DMS79 treated with DMSO at 0.1 percent for 48 hours (cell line): ENCODE measurements at regions not wholly inside any gene's neighbourhood (a gene's known extent, or its start where the extent isn't known, plus 50 kb on each side); places are given as distances from the start of the nearest gene placed in this dataset.

Experiments
- DNase-seq: peaks from one replicate; lab custom pipeline; 2025; lab: John Stamatoyannopoulos, UW

- DNase-seq: no peak
Measured at GRCh38 chr7:67762516-67762915, 765.9 kb downstream of the TYW1 start.

GRCh38 chr7:67764289-67764688, 767.7 kb downstream of the TYW1 start:
- DNase-seq: no peak

GRCh38 chr7:67765481-67766175, 769.0 kb downstream of the TYW1 start:
- DNase-seq: no peak

GRCh38 chr7:67766906-67767410, 770.3 kb downstream of the TYW1 start:
- DNase-seq: no peak

- DNase-seq: no peak
Measured at GRCh38 chr7:67771846-67772605, 775.4 kb downstream of the TYW1 start.

GRCh38 chr7:67773081-67773480, 776.4 kb downstream of the TYW1 start:
- no peak for DNase-seq

GRCh38 chr7:67777119-67777518, 780.5 kb downstream of the TYW1 start:
- DNase-seq: no peak

- DNase-seq: no peak
Measured at GRCh38 chr7:67781841-67782240, 785.2 kb downstream of the TYW1 start.

GRCh38 chr7:67786021-67786420, 789.4 kb downstream of the TYW1 start:
- no peak for DNase-seq

- no peak for DNase-seq
Measured at GRCh38 chr7:67788669-67789068, 792.0 kb downstream of the TYW1 start.

- DNase-seq: no peak
Measured at GRCh38 chr7:67791918-67792317, 795.3 kb downstream of the TYW1 start.

- DNase-seq: no peak
Measured at GRCh38 chr7:67794544-67794943, 797.9 kb downstream of the TYW1 start.

- DNase-seq: no peak
Measured at GRCh38 chr7:67803789-67804188, 807.2 kb downstream of the TYW1 start.

- DNase-seq: no peak
Measured at GRCh38 chr7:67805921-67806471, 809.4 kb downstream of the TYW1 start.

- DNase-seq: no peak
Measured at GRCh38 chr7:67807826-67808225, 811.2 kb downstream of the TYW1 start.

GRCh38 chr7:67809586-67809985, 813.0 kb downstream of the TYW1 start:
- no peak for DNase-seq

- peak; percentile 4 for DNase-seq
Measured at GRCh38 chr7:67813621-67814292, 817.1 kb downstream of the TYW1 start.

- no peak for DNase-seq
Measured at GRCh38 chr7:67817481-67817880, 820.8 kb downstream of the TYW1 start.

- DNase-seq: no peak
Measured at GRCh38 chr7:67821116-67821515, 824.5 kb downstream of the TYW1 start.

GRCh38 chr7:67823345-67823744, 826.7 kb downstream of the TYW1 start:
- DNase-seq: no peak

GRCh38 chr7:67825356-67825755, 828.7 kb downstream of the TYW1 start:
- no peak for DNase-seq

- no peak for DNase-seq
Measured at GRCh38 chr7:67841896-67842295, 845.3 kb downstream of the TYW1 start.

- DNase-seq: no peak
Measured at GRCh38 chr7:67842571-67842970, 845.9 kb downstream of the TYW1 start.
